A549 (cell line): ENCODE measurements at regions not wholly inside any gene's neighbourhood (a gene's known extent, or its start where the extent isn't known, plus 50 kb on each side); places are given as distances from the start of the nearest gene placed in this dataset.

Experiments used
- ATAC-seq, 2 experiments: fragments of 200-7000 bp in 1 of 2; fragments of >200 bp in 1 of 2; cut with Nextera tagmentation in 1 of 2; cut with Tn5 transposase in 1 of 2; 3 replicates each; pipeline versions ENCODE4 v1.8.0 to v1.9.1; 2018 to 2020; ENCODE audit warnings: mild to moderate bottlenecking in 1 of 2, moderate library complexity in 1 of 2
- CTCF ChIA-PET: fragments of 300-600 bp; sonication (Branson Sonifier 250); formaldehyde crosslinking; extraction: SDS; loops from one replicate; lab custom pipeline; 2021; ENCODE audit warnings: antibody characterized with exemption, inconsistent platforms; lab: Yijun Ruan, JAX
- POLR2A ChIA-PET: fragments of 350-600 bp; formaldehyde crosslinking; extraction: SDS; loops from one replicate; lab custom pipeline; 2021; ENCODE audit warnings: antibody characterized with exemption, inconsistent platforms; lab: Yijun Ruan, JAX
- DNase-seq, 2 experiments: peaks; one replicate each; pipeline versions ENCODE4 v3.0.0 to v3.0.0-alpha.2; 2011 to 2016; ENCODE audit warnings: low read depth in 1 of 2, low spot score in 1 of 2
- FAIRE-seq: peaks from 2 replicates; lab custom pipeline; 2011; peaks lifted over from hg19 to GRCh38; lab: Jason Lieb, UNC
- H3K27ac ChIP-seq, 2 experiments: fragments of >200 bp; sonication (Bioruptor Twin); formaldehyde crosslinking; 3 replicates each; pipeline ENCODE4 v1.5.1; 2016 to 2017
- H3K4me1 ChIP-seq: fragments of >200 bp; sonication (Bioruptor Twin); formaldehyde crosslinking; 3 replicates; pipeline ENCODE4 v1.6.1; 2016
- H3K4me2 ChIP-seq: fragments of >200 bp; sonication (Bioruptor Twin); formaldehyde crosslinking; 3 replicates; pipeline ENCODE4 v1.6.1; 2016
- H3K4me3 ChIP-seq: fragments of >200 bp; sonication (Bioruptor Twin); formaldehyde crosslinking; 3 replicates; pipeline ENCODE4 v1.5.1; 2016
- H3K9me3 ChIP-seq: fragments of >200 bp; sonication (Bioruptor Twin); formaldehyde crosslinking; 3 replicates; pipeline ENCODE4 v1.6.1; 2016
- BHLHE40 ChIP-seq: IDR thresholded peaks from 2 replicates; pipeline ENCODE4 v1.6.1; 2012; ENCODE audit warnings: low read depth, low read length, inconsistent platforms
- CBX2 ChIP-seq: fragments of 200-600 bp; sonication (generic); IDR thresholded peaks from 2 replicates; pipeline ENCODE4 v1.6.1; 2016; ENCODE audit warnings: low read depth, mild to moderate bottlenecking, borderline replicate concordance
- CHD2 ChIP-seq: fragments of 150-350 bp; IDR thresholded peaks from 2 replicates; pipeline ENCODE4 v1.6.1; 2014; ENCODE audit warnings: low read length; ENCODE audit not compliant: partially characterized antibody
- EP300 ChIP-seq, 2 experiments: fragments of >200 bp; sonication (Bioruptor Twin); formaldehyde crosslinking; IDR thresholded peaks; 2 replicates in 1 of 2; 3 replicates in 1 of 2; pipeline ENCODE4 v1.6.1; 2016 to 2017
- ESRRA ChIP-seq: fragments of 150-350 bp; IDR thresholded peaks from 2 replicates; pipeline ENCODE4 v1.6.1; 2014; ENCODE audit warnings: mild to moderate bottlenecking, low read length, borderline replicate concordance
- FOSB ChIP-seq: fragments of 250-450 bp; sonication (Bioruptor Pico); IDR thresholded peaks from 2 replicates; pipeline ENCODE4 v1.5.0; 2020; ENCODE audit warnings: mild to moderate bottlenecking, moderate library complexity
- FOSL2 ChIP-seq, 2 experiments: fragments of 450-650 bp in 1 of 2; fragments of >200 bp in 1 of 2; sonication (Bioruptor Twin) in 1 of 2; formaldehyde crosslinking; IDR thresholded peaks; 2 replicates each; pipeline versions ENCODE4 v1.5.0 to v1.6.1; 2016 to 2020; ENCODE audit warnings: mild to moderate bottlenecking in 1 of 2, moderate library complexity in 1 of 2
- GATA3 ChIP-seq: IDR thresholded peaks from 2 replicates; pipeline ENCODE4 v1.6.1; 2012; ENCODE audit warnings: borderline replicate concordance
- HEYL ChIP-seq: fragments of 250-450 bp; sonication (Bioruptor Pico); IDR thresholded peaks from 2 replicates; pipeline ENCODE4 v1.8.0; 2021; ENCODE audit warnings: mild to moderate bottlenecking, moderate library complexity
- HOXB13 ChIP-seq: fragments of 250-450 bp; sonication (Bioruptor Pico); IDR thresholded peaks from 2 replicates; pipeline ENCODE4 v1.5.0; 2020; ENCODE audit warnings: low read depth, mild to moderate bottlenecking, moderate library complexity
- HOXB5 ChIP-seq: fragments of 250-450 bp; sonication (Bioruptor Pico); IDR thresholded peaks from 2 replicates; pipeline ENCODE4 v1.5.0; 2020; ENCODE audit warnings: mild to moderate bottlenecking, moderate library complexity
- JUNB ChIP-seq: fragments of >200 bp; sonication (Bioruptor Twin); formaldehyde crosslinking; IDR thresholded peaks from 2 replicates; pipeline ENCODE4 v1.6.1; 2016
- KDM1A ChIP-seq: fragments of 200-600 bp; sonication (generic); IDR thresholded peaks from 2 replicates; pipeline ENCODE4 v1.6.1; 2016; ENCODE audit warnings: low read depth, mild to moderate bottlenecking
- KDM5A ChIP-seq: fragments of 200-600 bp; sonication (generic); IDR thresholded peaks from 2 replicates; pipeline ENCODE4 v1.6.1; 2016; ENCODE audit warnings: antibody characterized with exemption, mild to moderate bottlenecking
- MYC ChIP-seq: IDR thresholded peaks from 2 replicates; pipeline ENCODE4 v1.6.1; 2012; ENCODE audit warnings: mild to moderate bottlenecking, inconsistent platforms, low read length, improper control_type of control experiment, borderline replicate concordance
- NPAS2 ChIP-seq: fragments of 250-450 bp; sonication (Bioruptor Pico); IDR thresholded peaks from 2 replicates; pipeline ENCODE4 v1.8.0; 2022; ENCODE audit warnings: mild to moderate bottlenecking, moderate library complexity, borderline replicate concordance
- PHF8 ChIP-seq: fragments of 200-600 bp; sonication (generic); IDR thresholded peaks from 2 replicates; pipeline ENCODE4 v1.6.1; 2016; ENCODE audit warnings: low read depth, mild to moderate bottlenecking, antibody characterized with exemption, moderate library complexity, borderline replicate concordance
- POLR2A ChIP-seq: IDR thresholded peaks from 2 replicates; pipeline ENCODE4 v1.6.1; 2012; ENCODE audit warnings: mild to moderate bottlenecking, low read length
- POLR2AphosphoS2 ChIP-seq: conservative IDR thresholded peaks from 2 replicates; pipeline ENCODE4 v1.6.1; 2012; ENCODE audit warnings: low read length, improper control_type of control experiment, inconsistent platforms
- RARB ChIP-seq: fragments of 250-450 bp; sonication (Bioruptor Pico); IDR thresholded peaks from 2 replicates; pipeline ENCODE4 v1.8.0; 2021; ENCODE audit warnings: mild to moderate bottlenecking, moderate library complexity
- RNF2 ChIP-seq: fragments of 200-600 bp; sonication (generic); IDR thresholded peaks from 2 replicates; pipeline ENCODE4 v1.6.1; 2016; ENCODE audit warnings: low read depth, mild to moderate bottlenecking, antibody characterized with exemption, moderate library complexity, borderline replicate concordance
- SMC3 ChIP-seq: fragments of >200 bp; sonication (Bioruptor Twin); formaldehyde crosslinking; IDR thresholded peaks from 3 replicates; pipeline ENCODE4 v1.6.1; 2018; ENCODE audit warnings: inconsistent platforms
- TP53 ChIP-seq: fragments of 250-450 bp; sonication (Bioruptor Pico); IDR thresholded peaks from 2 replicates; pipeline ENCODE4 v1.5.0; 2021; ENCODE audit warnings: mild to moderate bottlenecking, moderate library complexity
- ZC3H11A ChIP-seq: fragments of 450-650 bp; IDR thresholded peaks from 2 replicates; pipeline ENCODE4 v1.6.1; 2014; ENCODE audit warnings: antibody characterized with exemption, mild to moderate bottlenecking
- ZFP36 ChIP-seq: fragments of 450-650 bp; IDR thresholded peaks from 2 replicates; pipeline ENCODE4 v1.6.1; 2014; ENCODE audit warnings: borderline replicate concordance; ENCODE audit not compliant: partially characterized antibody
- ZNF302 ChIP-seq: fragments of 250-450 bp; sonication (Bioruptor Pico); IDR thresholded peaks from 2 replicates; pipeline ENCODE4 v1.9.0; 2021; ENCODE audit warnings: inconsistent platforms, mild to moderate bottlenecking, moderate library complexity
- ZSCAN20 ChIP-seq: fragments of 250-450 bp; sonication (Bioruptor Pico); IDR thresholded peaks from 2 replicates; pipeline ENCODE4 v1.8.0; 2022; ENCODE audit warnings: mild to moderate bottlenecking, moderate library complexity
- WGBS: methylation state at CpG from one replicate; pipeline ENCODE4 v1.1.6; 2017; ENCODE audit errors: missing lambda C conversion rate; 5-methylcytosine and 5-hydroxymethylcytosine counted together
- TF ChIP-seq, protein P1 (sequence below): fragments of >200 bp; sonication (Bioruptor Twin); formaldehyde crosslinking; IDR thresholded peaks from 2 replicates; pipeline ENCODE4 v1.6.1; 2016
- TF ChIP-seq, protein P2 (sequence below): IDR thresholded peaks from 2 replicates; pipeline ENCODE4 v1.6.1; 2012
- TF ChIP-seq, protein P3 (sequence below): fragments of 250-450 bp; sonication (Bioruptor Pico); IDR thresholded peaks from 2 replicates; pipeline ENCODE4 v1.5.0; 2020; ENCODE audit warnings: low read depth, mild to moderate bottlenecking, moderate library complexity
- TF ChIP-seq, protein P4 (sequence below): IDR thresholded peaks from 2 replicates; pipeline ENCODE4 v1.6.1; 2012; ENCODE audit warnings: low read depth, borderline replicate concordance

DNA sequence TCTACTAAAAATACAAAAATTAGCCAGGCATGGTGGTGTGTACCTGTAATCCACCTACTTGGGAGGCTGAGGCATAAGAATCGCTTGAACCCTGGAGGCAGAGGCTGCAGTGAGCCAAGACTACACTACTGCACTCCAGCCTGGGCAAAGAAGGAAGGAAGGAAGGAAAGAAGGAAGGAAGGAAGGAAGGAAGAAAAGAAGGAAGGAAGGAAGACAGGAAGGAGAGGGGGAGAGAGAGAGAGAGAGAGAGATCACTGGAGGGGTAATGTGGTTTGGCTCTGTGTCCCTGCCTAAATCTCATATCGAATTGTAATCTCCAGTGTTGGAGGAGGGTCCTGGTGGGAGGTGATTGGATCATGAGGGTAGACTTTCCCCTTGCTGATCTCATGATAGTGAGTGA, 165.5 kb downstream of the KCTD15 start:
- Histone ChIP-seq H3K27ac (no peak overlapping the region), H3K9me3 (peaks cover 14% of the 10 kb centered on the region), H3K4me3 (no peak overlapping the region), H3K4me1 (no peaks in the 10 kb centered on the region), H3K4me2 (no peak overlapping the region)
- TF ChIP-seq ZSCAN20 (CRISPR knock-in tag) (no peak), PHF8 (no peak), ZC3H11A (no peak), KDM1A (no peak), ZFP36 (no peak), HOXB13 (no peak), CBX2 (no peak), BHLHE40 (no peak), NPAS2 (CRISPR knock-in tag) (no peak), TP53 (CRISPR knock-in tag) (no peak)
- TF ChIP-seq, protein P1, sequence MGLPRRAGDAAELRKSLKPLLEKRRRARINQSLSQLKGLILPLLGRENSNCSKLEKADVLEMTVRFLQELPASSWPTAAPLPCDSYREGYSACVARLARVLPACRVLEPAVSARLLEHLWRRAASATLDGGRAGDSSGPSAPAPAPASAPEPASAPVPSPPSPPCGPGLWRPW: no peak
- 0% methylated on average over 2 of the region's 2 CpGs for WGBS
- FAIRE-seq (no peak), ATAC-seq (no peak), DNase-seq (no peak)
- POLR2A ChIA-PET: no interaction called here
- CTCF ChIA-PET: interaction anchor here (1.1 to 2.9 kb wide), 3 partner anchors 36 to 720 kb away, joined by 3 to 14 read pairs (median 9); no protein-coding TSS in a partner anchor

DNA sequence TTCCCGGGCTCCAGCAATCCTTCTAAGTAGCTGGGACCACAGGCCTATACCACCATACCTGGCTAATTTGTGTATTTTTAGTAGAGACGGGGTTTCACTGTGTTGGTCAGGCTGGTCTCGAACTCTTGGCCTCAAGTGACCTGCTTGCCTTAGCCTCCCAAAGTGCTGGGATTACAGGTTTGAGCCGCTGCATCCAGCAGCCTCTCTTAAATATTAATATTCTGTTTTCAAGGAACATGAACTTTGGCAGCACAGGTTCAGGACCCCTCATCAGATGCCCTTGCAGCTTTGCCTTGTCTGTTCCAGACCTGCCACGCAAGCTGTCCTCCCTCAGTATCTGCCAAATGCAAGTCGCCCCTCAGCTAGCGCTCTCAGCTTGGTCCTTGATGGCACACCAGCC, 166.8 kb downstream of the KCTD15 start:
- Histone ChIP-seq H3K9me3 (peaks cover 27% of the 10 kb centered on the region), H3K4me3 (no peak overlapping the region), H3K4me1 (no peaks in the 10 kb centered on the region), H3K27ac (no peak overlapping the region), H3K4me2 (no peak overlapping the region)
- 8% methylated on average over 7 of the region's 7 CpGs for WGBS
- CTCF ChIA-PET: interaction anchor here (0.9 to 2.9 kb wide), 5 partner anchors 30 to 186 kb away, joined by 3 to 14 read pairs (median 5); no protein-coding TSS in a partner anchor
- ATAC-seq (no peak), FAIRE-seq (no peak), DNase-seq (no peak)
- TF ChIP-seq RNF2: no peak
- TF ChIP-seq TP53 (CRISPR knock-in tag): no peak
- TF ChIP-seq JUNB: no peak
- no peak for TF ChIP-seq GATA3
- no peak for TF ChIP-seq KDM5A
- TF ChIP-seq POLR2A: no peak; the same call in 1 of the 2 replicates
- no peak for TF ChIP-seq FOSB
- no peak for TF ChIP-seq FOSL2 (IDR thresholded peaks at IDR 0.05)
- no peak for TF ChIP-seq FOSL2 (CRISPR knock-in tag; IDR thresholded peaks at IDR 0.05)
- no peak for TF ChIP-seq KDM1A
- TF ChIP-seq RARB (CRISPR knock-in tag): no peak
- no peak for TF ChIP-seq ZNF302
- no peak for TF ChIP-seq CHD2
- TF ChIP-seq, protein P2, sequence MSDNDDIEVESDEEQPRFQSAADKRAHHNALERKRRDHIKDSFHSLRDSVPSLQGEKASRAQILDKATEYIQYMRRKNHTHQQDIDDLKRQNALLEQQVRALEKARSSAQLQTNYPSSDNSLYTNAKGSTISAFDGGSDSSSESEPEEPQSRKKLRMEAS: no peak
- no peak for TF ChIP-seq HOXB5 (CRISPR knock-in tag)
- no peak for TF ChIP-seq EP300 (IDR thresholded peaks at IDR 0.05)
- TF ChIP-seq SMC3: no peak
- TF ChIP-seq, protein P3, sequence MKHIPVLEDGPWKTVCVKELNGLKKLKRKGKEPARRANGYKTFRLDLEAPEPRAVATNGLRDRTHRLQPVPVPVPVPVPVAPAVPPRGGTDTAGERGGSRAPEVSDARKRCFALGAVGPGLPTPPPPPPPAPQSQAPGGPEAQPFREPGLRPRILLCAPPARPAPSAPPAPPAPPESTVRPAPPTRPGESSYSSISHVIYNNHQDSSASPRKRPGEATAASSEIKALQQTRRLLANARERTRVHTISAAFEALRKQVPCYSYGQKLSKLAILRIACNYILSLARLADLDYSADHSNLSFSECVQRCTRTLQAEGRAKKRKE: no peak
- POLR2A ChIA-PET: no interaction called here

DNA sequence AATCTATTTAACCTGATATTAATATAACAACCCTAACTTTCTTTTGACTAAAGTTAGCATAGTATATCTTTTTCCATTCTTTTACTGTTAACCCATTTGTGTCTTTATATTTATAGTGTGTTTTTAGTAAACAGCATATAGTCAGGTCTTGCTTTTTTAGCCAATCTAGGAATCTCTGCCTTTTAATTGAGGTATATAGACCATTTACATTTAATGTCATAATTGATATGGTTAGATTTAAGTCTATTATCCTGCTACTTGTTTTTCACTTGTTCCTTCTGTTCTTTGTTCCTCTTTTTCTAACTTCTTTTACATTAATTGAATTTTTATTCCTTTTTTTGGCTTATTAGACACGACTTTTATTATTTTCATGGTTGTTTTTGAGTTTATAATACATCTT, 174.4 kb downstream of the KCTD15 start:
- no peak overlapping the region for H3K4me2 ChIP-seq
- 0% methylated on average over 1 of the region's 1 CpG for WGBS
- FAIRE-seq (peak; percentile 98), ATAC-seq (no peak), DNase-seq (no peak)
- H3K9me3 ChIP-seq: peaks cover 46% of the 10 kb centered on the region
- ChIA-PET CTCF (interaction anchor here (1.1 to 3.3 kb wide), 3 partner anchors 27 to 193 kb away, joined by 3 to 14 read pairs (median 3); no protein-coding TSS in a partner anchor), POLR2A (interaction anchor here (0.7 kb wide), 1 partner anchor 164 kb away, joined by 3 read pairs; no protein-coding TSS in a partner anchor)
- no peak overlapping the region for H3K4me3 ChIP-seq
- TF ChIP-seq ZC3H11A: no peak
- TF ChIP-seq HEYL (CRISPR knock-in tag): no peak
- TF ChIP-seq POLR2AphosphoS2: no peak
- TF ChIP-seq, protein P2: no peak
- TF ChIP-seq, protein P4, sequence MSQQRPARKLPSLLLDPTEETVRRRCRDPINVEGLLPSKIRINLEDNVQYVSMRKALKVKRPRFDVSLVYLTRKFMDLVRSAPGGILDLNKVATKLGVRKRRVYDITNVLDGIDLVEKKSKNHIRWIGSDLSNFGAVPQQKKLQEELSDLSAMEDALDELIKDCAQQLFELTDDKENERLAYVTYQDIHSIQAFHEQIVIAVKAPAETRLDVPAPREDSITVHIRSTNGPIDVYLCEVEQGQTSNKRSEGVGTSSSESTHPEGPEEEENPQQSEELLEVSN: no peak
- TF ChIP-seq RNF2: no peak
- no peak for TF ChIP-seq FOSB
- TF ChIP-seq MYC: no peak
- TF ChIP-seq ESRRA: no peak
- no peak overlapping the region for H3K27ac ChIP-seq
- no peaks in the 10 kb centered on the region for H3K4me1 ChIP-seq
